Astrocyte (in vitro differentiated cells and primary cell): ENCODE measurements at regions not wholly inside any gene's neighbourhood (a gene's known extent, or its start where the extent isn't known, plus 50 kb on each side); places are given as distances from the start of the nearest gene placed in this dataset.

Experiments used
- EZH2 ChIP-seq: IDR thresholded peaks from 2 replicates; pipeline ENCODE4 v1.6.1; 2012; ENCODE audit warnings: mild to moderate bottlenecking, low read length, inconsistent platforms; ENCODE audit not compliant: insufficient read depth
- TF ChIP-seq, protein P1 (sequence below): IDR thresholded peaks from 2 replicates; pipeline ENCODE4 v1.5.1; 2011; ENCODE audit warnings: low read depth, mild to moderate bottlenecking, inconsistent platforms, low read length, moderate library complexity; ENCODE audit not compliant: insufficient read depth

DNA sequence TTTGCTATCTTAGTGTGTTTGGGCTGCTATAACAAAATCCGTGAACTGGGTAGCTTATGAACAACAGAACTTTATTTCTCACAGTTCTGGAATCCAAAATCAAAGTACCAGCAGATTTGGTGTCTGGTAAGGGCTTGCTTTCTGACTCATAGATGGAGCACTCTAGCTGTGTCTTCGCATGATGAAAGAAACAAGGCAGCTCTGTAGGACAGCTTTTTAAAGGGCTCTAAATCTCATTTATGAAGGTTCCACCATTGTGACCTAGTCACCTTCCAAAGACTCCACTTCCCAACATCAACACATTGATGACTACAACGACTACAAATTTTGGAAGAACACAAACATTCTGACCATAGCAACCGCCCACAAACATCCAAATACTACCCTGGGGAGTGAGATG, 158.6 kb upstream of the LCORL start:
- TF ChIP-seq, protein P1, sequence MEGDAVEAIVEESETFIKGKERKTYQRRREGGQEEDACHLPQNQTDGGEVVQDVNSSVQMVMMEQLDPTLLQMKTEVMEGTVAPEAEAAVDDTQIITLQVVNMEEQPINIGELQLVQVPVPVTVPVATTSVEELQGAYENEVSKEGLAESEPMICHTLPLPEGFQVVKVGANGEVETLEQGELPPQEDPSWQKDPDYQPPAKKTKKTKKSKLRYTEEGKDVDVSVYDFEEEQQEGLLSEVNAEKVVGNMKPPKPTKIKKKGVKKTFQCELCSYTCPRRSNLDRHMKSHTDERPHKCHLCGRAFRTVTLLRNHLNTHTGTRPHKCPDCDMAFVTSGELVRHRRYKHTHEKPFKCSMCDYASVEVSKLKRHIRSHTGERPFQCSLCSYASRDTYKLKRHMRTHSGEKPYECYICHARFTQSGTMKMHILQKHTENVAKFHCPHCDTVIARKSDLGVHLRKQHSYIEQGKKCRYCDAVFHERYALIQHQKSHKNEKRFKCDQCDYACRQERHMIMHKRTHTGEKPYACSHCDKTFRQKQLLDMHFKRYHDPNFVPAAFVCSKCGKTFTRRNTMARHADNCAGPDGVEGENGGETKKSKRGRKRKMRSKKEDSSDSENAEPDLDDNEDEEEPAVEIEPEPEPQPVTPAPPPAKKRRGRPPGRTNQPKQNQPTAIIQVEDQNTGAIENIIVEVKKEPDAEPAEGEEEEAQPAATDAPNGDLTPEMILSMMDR, result no peak
- TF ChIP-seq EZH2, result no peak
